Ramos (cell line): ENCODE measurements at regions not wholly inside any gene's neighbourhood (a gene's known extent, or its start where the extent isn't known, plus 50 kb on each side); places are given as distances from the start of the nearest gene placed in this dataset.

Experiments
- in situ Hi-C: fragments of 300-500 bp; cut with MboI; formaldehyde crosslinking; loops from one replicate; pipeline ENCODE4 v1.14.3; 2022; ENCODE audit warnings: low sequenced_read_pairs; ENCODE audit not compliant: unreplicated experiment

DNA sequence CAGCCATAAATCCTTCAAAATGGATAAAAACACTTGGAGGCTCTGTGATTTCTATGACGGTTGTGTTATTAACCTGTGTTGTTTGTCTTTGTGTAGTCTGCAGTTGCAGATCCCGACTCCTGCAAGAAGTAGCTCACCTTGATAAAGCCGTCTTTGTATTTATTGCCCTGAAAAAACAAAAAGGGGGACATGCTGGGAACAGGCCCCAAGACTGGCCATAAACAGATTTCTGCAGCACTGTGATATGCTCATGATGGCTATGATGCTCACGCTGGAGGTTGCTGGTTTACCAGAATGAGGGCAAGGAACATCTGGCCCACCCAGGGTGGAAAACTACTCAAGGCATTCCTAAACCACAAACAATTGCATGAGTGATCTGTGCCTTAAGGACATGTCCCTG is 71.0 kb downstream of the LGALS9 start:
- in situ Hi-C loops: loop anchor here (25.0 kb wide), 1 partner anchor 490 kb away; no protein-coding TSS in a partner anchor
